Hepatocyte (in vitro differentiated cells): ENCODE measurements at regions not wholly inside any gene's neighbourhood (a gene's known extent, or its start where the extent isn't known, plus 50 kb on each side); places are given as distances from the start of the nearest gene placed in this dataset.

Source experiments
- DNase-seq: peaks from one replicate; pipeline ENCODE4 v3.0.0-alpha.2; 2016; ENCODE audit warnings: low spot score
- H2AFZ ChIP-seq: fragments of 200-600 bp; sonication (generic); 2 replicates; pipeline ENCODE4 v1.6.0; 2016; ENCODE audit warnings: antibody characterized with exemption, mild to moderate bottlenecking
- H3K27ac ChIP-seq: fragments of 200-600 bp; sonication (generic); 2 replicates; pipeline ENCODE4 v1.5.1; 2016; ENCODE audit warnings: mild to moderate bottlenecking
- H3K27me3 ChIP-seq: fragments of 200-600 bp; sonication (generic); 2 replicates; pipeline ENCODE4 v1.6.1; 2016
- H3K36me3 ChIP-seq: fragments of 200-600 bp; sonication (generic); replicated peaks from 2 replicates; pipeline ENCODE4 v1.5.1; 2016; ENCODE audit warnings: low read depth; ENCODE audit not compliant: insufficient read depth
- H3K4me1 ChIP-seq: fragments of 200-600 bp; sonication (generic); 2 replicates; pipeline ENCODE4 v1.5.1; 2016; ENCODE audit warnings: mild to moderate bottlenecking, moderate library complexity; ENCODE audit not compliant: insufficient read depth
- H3K4me2 ChIP-seq: fragments of 200-600 bp; sonication (generic); 2 replicates; pipeline ENCODE4 v1.6.0; 2016
- H3K4me3 ChIP-seq: fragments of 200-600 bp; sonication (generic); 2 replicates; pipeline ENCODE4 v1.5.1; 2016; ENCODE audit warnings: mild to moderate bottlenecking
- H3K79me2 ChIP-seq: fragments of 200-600 bp; sonication (generic); 2 replicates; pipeline ENCODE4 v1.6.0; 2017; ENCODE audit warnings: mild to moderate bottlenecking
- H3K9me2 ChIP-seq: fragments of 200-600 bp; sonication (generic); replicated peaks from 2 replicates; pipeline ENCODE4 v1.6.0; 2017; ENCODE audit warnings: mild to moderate bottlenecking; ENCODE audit not compliant: insufficient read depth
- H3K9me3 ChIP-seq: fragments of 200-600 bp; sonication (generic); 2 replicates; pipeline ENCODE4 v1.5.1; 2016; ENCODE audit warnings: low read depth, mild to moderate bottlenecking
- H4K20me1 ChIP-seq: fragments of 200-600 bp; sonication (generic); 2 replicates; pipeline ENCODE4 v1.6.0; 2016; ENCODE audit warnings: mild to moderate bottlenecking; ENCODE audit not compliant: insufficient read depth, poor library complexity, severe bottlenecking
- CTCF ChIP-seq: fragments of 200-600 bp; sonication (generic); IDR thresholded peaks from 2 replicates; pipeline ENCODE4 v1.5.1; 2016; ENCODE audit warnings: antibody characterized with exemption, mild to moderate bottlenecking; ENCODE audit not compliant: poor library complexity
- EZH2 ChIP-seq: fragments of 200-600 bp; sonication (generic); IDR thresholded peaks from 2 replicates; pipeline ENCODE4 v1.6.1; 2016; ENCODE audit warnings: antibody characterized with exemption, mild to moderate bottlenecking, borderline replicate concordance
- EZH2phosphoT487 ChIP-seq: fragments of 200-600 bp; sonication (generic); IDR thresholded peaks from one replicate; pipeline ENCODE4 v1.6.1; 2018; ENCODE audit warnings: antibody characterized with exemption, mild to moderate bottlenecking, low read depth, moderate library complexity; ENCODE audit not compliant: unreplicated experiment, severe bottlenecking
- WGBS: methylation state at CpG from one replicate; pipeline ENCODE4 v1.1.6; 2016; ENCODE audit warnings: low lambda C conversion rate; ENCODE audit errors: missing lambda C conversion rate; 5-methylcytosine and 5-hydroxymethylcytosine counted together

- H3K79me2 ChIP-seq: no peaks in the 10 kb centered on the region
- H3K4me1 ChIP-seq: no peaks in the 10 kb centered on the region
- no peaks in the 10 kb centered on the region for H3K36me3 ChIP-seq
- no peak overlapping the region for H3K4me2 ChIP-seq
- 79% methylated on average over 2 of the region's 2 CpGs for WGBS
- no peak for DNase-seq
- H3K9me2 ChIP-seq: no peaks in the 10 kb centered on the region
- TF ChIP-seq EZH2phosphoT487: no peak
- TF ChIP-seq CTCF: no peak
- no peak for TF ChIP-seq EZH2
- no peaks in the 10 kb centered on the region for H3K9me3 ChIP-seq
- H4K20me1 ChIP-seq: no peaks in the 10 kb centered on the region
- H2AFZ ChIP-seq: no peak overlapping the region
- no peak overlapping the region for H3K4me3 ChIP-seq
- H3K27ac ChIP-seq: no peak overlapping the region
- no peaks in the 10 kb centered on the region for H3K27me3 ChIP-seq
These were observed 578.4 kb upstream of the STXBP6 start for GRCh38 chr14:25628390-25628789.

GRCh38 chr14:25626986-25627385 is 577.0 kb upstream of the STXBP6 start:
- no peak for DNase-seq
- Histone ChIP-seq H3K9me2 (no peaks in the 10 kb centered on the region), H2AFZ (no peak overlapping the region), H3K27me3 (no peaks in the 10 kb centered on the region), H3K4me3 (no peak overlapping the region), H3K79me2 (no peaks in the 10 kb centered on the region), H3K27ac (no peak overlapping the region), H3K4me1 (no peaks in the 10 kb centered on the region), H3K4me2 (no peak overlapping the region), H3K9me3 (no peaks in the 10 kb centered on the region), H4K20me1 (no peaks in the 10 kb centered on the region), H3K36me3 (no peaks in the 10 kb centered on the region)
- TF ChIP-seq EZH2 (no peak), CTCF (no peak), EZH2phosphoT487 (no peak)
- WGBS: 55% methylated on average over 2 of the region's 2 CpGs

- TF ChIP-seq CTCF: no peak
- TF ChIP-seq EZH2: no peak
- no peak for TF ChIP-seq EZH2phosphoT487
- Histone ChIP-seq H3K27me3 (no peaks in the 10 kb centered on the region), H3K9me2 (no peaks in the 10 kb centered on the region), H3K9me3 (no peaks in the 10 kb centered on the region), H3K79me2 (no peaks in the 10 kb centered on the region), H3K27ac (no peak overlapping the region), H2AFZ (no peak overlapping the region), H3K4me2 (no peak overlapping the region), H4K20me1 (no peaks in the 10 kb centered on the region), H3K4me3 (no peak overlapping the region), H3K4me1 (no peaks in the 10 kb centered on the region), H3K36me3 (no peaks in the 10 kb centered on the region)
- DNase-seq: no peak
- 58% methylated on average over 1 of the region's 1 CpG for WGBS
These were observed 572.8 kb upstream of the STXBP6 start for GRCh38 chr14:25622763-25623162.

- Histone ChIP-seq H3K9me3 (no peaks in the 10 kb centered on the region), H3K79me2 (no peaks in the 10 kb centered on the region), H3K9me2 (no peaks in the 10 kb centered on the region), H4K20me1 (no peaks in the 10 kb centered on the region), H3K4me1 (no peaks in the 10 kb centered on the region), H3K27ac (no peak overlapping the region), H3K36me3 (no peaks in the 10 kb centered on the region), H3K27me3 (no peaks in the 10 kb centered on the region), H3K4me2 (no peak overlapping the region), H3K4me3 (no peak overlapping the region), H2AFZ (no peak overlapping the region)
- TF ChIP-seq CTCF (no peak), EZH2 (no peak), EZH2phosphoT487 (no peak)
- no peak for DNase-seq
These were observed 570.6 kb upstream of the STXBP6 start for GRCh38 chr14:25620515-25620914.
